ENCODE measurements at regions not wholly inside any gene's neighbourhood (a gene's known extent, or its start where the extent isn't known, plus 50 kb on each side); places are given as distances from the start of the nearest gene placed in this dataset.

DNA sequence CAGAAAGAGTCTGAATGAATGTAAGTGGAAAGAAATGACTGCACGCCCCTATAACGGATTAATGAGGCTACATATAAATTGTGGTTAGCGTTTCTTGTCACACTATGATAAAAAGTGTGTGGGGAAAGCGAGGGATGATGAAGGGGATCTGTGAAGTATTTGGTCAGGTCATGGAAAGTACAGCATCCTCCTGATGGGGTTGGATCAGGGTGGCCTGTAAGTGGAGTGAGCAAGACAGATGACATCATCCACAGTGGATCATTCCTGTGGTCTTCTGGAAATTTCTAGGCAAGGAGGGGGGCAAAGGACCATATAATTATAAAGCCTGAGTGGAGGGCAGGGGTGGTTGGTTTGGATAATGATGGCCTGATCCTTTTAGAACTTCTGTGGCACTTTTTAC is 606.0 kb downstream of the INHBA start:
- DNase-seq (ENCODE audit: low read depth in 2 of 2): no peak

DNA sequence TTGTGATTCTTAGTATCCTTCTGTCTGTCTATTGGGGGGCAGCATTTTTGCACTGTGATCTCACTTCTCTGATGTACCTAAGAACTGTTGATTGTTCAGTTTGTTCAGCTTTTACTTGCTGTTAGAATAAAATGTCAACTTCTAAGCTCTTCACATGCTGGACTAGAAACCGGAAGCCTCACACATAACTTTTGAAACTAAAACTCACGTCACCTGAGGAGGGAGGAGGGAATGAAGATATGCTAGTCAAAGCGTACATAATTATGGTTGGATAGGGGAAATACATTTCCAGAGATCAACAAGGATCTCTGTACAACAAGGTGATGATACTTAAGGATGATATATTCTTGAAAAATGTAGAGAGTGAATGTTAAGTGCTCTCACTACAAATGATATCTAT is 609.7 kb downstream of the INHBA start:
- no peak for DNase-seq (ENCODE audit: low read depth in 2 of 2)

DNA sequence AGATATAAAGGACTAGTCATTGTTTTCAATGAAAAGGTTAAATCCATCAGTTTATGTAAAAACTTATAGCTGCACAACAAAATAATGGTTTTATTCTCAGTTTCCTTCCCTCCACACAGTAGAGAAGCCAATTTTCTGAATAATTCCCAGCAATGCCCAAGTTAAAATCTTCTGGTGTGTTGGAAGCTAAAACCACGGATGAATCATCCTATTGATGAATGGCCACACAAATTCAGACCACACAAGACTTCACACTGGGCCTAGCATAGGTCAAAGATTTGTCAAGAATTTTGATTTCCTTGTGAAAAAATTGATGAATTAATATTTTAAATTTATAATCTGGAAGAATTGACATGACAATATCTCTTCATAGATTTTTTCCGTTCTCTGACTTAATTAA is 617.6 kb downstream of the INHBA start:
- DNase-seq (ENCODE audit: low read depth in 2 of 2): no peak

DNA sequence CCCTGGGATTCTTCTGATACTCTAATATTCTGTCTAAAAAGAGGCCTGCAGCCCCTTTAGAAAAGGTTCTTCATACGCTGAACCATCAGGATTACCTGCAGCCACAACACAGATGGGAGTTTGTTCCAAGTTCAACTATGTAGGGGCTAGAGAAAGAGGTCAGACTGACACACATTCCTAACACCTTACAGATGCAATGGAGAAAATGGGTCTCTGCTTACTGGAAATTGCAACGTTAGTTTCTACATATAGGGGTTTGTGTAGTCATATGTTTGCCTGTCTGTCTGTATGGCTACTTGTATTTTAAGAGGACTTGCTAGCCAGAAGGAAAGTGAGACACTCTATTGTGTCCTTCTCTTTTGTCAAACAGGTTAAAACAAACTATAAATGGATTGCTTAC is 618.5 kb downstream of the INHBA start:
- DNase-seq (ENCODE audit: low read depth in 2 of 2): no peak

DNA sequence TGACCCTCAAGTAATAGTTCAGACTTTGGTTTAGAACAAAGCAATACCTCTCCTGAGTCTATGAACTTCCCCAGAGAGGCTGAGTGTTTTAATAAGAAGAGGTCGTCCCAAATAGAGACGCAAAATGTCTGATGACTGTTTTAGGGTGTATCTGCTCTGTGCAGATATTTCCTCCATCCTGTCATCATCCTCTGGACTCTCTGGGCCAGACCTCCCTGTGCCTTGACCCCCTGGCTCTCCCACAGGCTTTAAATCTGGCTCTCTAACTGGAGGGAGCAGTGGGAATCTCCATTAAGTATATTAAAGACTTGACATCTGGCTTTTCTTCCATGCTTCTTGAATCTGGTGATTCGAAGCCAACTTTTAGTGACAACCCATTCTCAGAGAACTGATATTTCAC is 633.3 kb downstream of the INHBA start:
- no peak for DNase-seq (ENCODE audit: low read depth in 2 of 2)

DNA sequence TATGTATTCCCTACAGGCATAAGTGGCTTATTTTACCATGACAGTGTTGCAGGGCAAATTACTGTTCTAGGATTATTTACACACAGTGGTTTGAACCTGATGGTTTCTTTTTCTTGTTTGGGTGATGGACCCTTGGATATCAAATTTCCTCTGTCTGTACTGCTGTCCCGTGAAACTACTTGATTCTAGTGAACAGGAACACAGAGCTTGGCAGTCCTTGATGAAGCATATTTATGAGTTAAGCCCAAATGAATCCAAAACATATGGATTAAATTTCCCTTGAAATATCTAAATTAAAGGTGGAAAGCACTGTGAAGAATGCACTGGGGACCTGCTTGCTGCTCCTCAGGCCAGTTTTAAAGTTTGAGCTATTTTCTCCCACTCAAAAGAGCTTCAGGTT is 635.3 kb downstream of the INHBA start:
- no peak for DNase-seq (ENCODE audit: low read depth in 2 of 2)

DNA sequence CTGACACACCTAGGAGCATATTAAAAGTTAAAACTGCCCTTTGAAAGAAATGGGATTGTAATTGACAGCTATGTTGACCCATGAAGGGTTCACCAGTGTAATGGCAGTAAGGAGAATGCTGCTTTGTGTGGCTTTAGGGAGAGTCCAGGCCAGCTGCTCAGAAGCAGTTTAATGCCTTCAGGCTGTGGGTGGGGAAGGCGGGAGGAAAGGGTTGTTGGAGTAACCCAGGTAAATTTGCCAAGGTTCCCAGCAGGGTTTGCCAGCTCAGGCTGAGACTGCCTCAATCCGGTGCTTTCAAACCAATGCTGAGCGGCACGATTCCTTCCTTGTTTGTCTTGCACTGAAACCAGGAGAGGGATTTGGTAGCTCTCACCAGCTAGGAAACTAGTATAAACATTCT is 637.2 kb downstream of the INHBA start:
- DNase-seq (ENCODE audit: low read depth in 2 of 2): no peak

DNA sequence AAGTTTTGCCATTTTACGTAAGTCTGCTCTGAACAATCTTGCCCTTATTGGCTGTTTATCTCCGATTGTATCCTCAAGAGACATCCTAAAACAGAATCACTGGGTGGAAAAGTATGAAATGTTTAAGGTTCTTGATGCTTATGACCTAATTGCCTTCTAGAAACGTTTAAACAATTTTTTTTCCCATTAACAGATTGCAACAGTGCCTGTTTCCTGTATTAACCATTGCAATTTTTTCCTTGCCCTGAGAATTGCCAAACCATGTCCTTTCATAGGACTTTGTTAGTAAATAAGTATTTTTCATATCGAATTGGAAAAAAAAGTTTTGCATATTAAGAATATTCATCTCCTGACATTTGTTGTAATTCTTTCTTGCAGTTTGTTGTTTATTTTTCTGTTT is 639.8 kb downstream of the INHBA start:
- no peak for DNase-seq (ENCODE audit: low read depth in 2 of 2)

DNA sequence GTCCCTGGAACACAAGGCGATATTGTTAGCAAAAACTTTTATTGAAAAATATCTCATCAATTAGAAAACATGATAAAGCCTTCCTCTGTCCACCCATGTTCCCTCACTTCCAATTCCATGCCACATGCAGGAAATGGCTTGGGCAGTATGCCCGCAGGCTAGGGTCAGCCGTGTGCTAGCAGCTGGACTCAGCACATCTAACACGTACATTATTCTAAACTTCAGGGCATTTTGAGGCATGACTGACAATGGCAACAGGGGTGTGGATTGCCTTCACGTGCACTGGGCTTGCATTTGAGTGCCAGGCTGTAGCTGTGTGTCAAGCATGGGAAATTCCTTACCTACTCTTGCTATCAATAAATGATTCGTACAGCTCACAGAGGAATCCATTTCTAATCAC is 642.1 kb downstream of the INHBA start:
- DNase-seq (ENCODE audit: low read depth in 2 of 2): no peak

DNA sequence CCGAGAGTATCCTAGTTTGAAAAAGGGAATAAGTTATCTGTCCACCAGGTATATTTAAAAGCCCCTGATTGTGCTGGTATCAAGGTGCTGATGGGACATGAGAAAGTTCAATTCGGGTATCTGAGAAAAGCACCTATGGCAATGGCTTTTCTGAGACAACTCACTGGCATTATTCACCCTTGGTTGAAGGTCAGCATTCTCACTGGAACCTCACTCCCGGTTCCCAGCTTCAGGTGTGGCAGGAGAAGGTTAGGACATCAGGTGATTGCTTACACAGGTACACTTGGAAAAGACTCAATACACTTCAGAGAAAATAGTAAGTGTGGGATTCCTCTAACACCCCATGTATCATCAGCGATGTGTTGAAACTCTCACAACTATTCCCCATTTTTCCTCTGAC is 643.1 kb downstream of the INHBA start:
- DNase-seq (ENCODE audit: low read depth in 2 of 2): no peak

DNA sequence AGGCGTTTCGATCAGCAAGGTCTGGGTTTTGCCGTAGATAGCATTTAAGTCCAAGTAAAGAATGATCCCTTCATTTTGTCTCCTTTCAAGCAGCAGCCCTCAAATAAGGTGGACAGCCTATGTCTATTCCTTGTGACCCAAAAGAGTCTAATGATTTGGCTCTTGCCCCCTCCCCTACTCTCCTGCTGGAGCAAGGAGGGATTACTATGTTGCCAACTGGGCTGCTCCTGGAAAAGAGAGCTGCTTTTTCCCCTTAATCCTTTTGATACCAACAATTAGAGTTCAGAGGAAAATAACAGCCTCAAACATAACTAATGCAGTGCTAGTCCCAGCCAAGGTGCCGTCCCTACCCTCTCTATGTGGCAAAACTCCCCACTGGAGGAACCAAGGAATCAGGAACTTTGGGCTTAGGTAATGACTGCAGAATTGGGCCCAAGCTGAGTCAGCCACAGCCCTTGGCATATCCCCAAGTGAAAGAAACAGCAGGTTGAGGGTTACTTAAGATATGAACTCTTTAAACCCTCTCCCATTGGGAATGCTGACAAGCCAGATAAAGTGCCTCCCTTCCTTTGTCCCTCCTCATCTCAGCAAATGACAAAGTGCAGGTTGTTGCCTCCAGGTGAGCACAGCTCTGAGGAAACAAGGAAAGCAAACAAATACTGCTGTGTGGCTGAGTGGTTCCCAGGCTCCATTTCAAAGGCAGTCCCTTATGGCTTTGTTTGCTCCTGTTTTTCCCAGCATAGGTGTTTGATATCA is 643.7 kb downstream of the INHBA start:
- no peak for DNase-seq (ENCODE audit: low read depth in 2 of 2)

DNA sequence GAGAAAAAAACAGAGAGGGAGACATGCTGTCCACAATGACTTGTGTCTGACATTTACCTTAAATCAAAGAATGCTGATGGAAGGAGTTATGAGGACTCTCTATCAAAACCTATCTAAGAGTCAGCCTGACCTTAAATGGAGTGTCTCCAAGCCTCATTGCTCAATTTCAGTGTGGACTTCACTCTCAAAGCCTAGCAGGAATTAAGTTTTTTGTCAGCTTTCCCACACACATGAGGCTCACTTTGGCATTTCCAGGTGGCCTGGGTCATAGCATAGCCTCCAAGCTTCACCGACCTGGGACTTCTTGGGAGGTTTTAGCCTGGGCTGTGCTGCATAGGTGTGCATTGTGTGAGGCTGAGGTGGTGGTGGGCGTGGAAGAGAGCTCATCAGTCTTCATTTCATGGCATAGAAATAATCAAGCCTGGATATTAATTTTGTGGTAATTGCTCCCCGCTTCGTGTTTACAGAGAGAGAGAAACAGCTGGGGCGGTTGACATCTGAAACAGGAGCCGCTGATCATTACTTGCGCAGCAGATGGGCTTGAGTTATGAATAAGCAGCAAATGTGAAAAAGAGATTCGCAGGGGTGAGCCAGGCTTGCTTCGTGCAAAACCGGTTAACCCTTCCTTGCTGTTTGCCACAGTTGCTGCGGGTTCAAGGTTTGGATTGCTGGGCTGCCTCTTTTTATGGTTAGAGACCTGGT is 647.8 kb downstream of the INHBA start:
- no peak for DNase-seq (ENCODE audit: low read depth in 2 of 2)

DNA sequence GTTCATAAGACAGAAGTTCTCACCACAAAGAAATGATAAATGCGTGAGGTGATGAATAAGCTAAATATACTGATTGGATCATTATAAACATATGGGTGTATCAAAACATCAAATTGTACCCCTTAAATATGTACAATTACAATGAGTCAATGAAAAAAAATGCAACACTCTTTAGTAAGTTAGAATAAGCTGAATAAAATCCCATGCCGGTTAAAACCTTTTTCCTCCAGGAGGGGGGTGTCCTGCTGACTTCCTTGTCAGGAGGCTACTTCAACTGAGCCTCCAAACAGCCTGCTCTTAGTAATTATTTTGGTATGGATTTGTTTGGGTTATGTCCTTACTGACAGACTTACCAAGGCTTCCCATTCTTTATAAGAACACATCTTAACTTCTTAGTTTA is 649.1 kb downstream of the INHBA start:
- DNase-seq (ENCODE audit: low read depth in 2 of 2): no peak

DNA sequence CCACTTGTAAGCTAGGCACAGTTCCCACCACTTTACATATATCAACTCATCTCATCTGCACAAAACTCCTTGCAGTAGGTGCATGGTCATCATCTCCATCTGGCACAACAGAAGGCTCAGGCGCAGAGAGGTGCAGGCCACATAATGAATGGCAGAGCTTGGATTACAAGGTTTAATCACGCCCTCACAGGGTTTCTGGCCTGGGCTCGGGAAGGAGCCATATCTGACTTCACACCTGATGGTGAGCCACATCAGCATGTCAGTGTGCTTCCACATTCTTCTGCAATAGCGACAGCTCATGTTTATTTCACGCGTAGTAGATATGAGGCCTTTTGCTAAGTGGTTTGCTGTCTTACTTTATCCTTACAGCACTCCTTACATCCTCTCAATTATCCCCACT is 650.2 kb downstream of the INHBA start:
- DNase-seq (ENCODE audit: low read depth in 2 of 2): no peak

DNA sequence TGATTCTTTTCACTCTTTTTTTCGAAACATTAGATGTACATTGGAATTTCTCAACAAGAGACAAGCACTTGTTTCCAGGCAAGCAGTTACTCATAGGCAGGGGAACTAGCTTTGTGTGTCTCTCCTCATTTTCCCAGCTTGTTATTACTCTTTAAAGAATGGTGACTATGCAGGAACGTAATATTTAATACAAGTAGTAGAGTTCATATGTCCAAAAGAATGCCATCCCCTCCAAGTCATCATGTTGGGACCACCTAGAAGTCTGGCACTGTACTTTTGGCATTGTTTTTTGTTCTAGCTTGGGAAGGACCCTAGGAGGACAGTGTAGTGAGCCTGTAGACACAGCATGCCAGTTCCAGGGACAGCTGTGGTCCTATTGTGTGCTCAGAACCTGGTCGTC is 650.7 kb downstream of the INHBA start:
- no peak for DNase-seq (ENCODE audit: low read depth in 2 of 2)

DNA sequence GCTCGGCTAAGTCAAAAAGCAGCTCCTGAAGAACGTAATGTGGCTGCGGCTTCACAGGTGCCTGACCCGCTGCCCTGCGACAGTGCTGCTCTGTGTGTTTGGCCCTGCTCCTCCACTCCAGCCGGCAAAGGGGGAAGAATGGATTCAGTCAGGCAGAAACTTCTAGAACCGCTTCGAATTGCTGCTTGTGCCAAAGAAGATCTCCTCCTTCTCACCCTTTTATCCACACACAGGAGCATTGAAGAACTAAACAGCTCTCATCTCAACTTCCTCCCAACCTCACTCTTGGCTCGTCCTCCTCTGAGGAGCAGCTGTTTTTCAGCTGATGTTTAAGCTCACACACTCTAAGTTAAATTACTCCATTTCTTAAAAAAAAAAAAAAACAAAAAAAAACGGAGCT is 651.4 kb downstream of the INHBA start:
- DNase-seq (ENCODE audit: low read depth in 2 of 2): no peak

DNA sequence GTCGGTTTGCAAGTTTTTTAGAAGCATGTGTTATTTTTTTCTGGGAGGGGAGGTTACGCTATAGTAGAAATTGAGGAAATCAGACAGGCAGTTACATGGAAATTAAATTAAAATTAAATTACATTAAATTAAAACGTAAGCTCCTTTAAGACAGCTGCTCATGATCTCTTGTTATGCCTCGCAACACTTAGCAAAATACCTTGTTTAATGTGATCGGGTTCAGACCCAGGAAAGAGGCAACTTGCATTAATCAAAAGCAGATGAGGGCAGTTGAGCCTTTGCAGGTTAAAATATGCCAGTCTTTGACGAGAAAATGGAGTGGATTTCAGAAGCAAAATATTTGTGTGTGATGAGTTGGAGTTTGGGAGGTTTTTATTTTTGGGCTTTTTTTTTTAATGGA is 651.8 kb downstream of the INHBA start:
- DNase-seq (ENCODE audit: low read depth in 2 of 2): no peak

DNA sequence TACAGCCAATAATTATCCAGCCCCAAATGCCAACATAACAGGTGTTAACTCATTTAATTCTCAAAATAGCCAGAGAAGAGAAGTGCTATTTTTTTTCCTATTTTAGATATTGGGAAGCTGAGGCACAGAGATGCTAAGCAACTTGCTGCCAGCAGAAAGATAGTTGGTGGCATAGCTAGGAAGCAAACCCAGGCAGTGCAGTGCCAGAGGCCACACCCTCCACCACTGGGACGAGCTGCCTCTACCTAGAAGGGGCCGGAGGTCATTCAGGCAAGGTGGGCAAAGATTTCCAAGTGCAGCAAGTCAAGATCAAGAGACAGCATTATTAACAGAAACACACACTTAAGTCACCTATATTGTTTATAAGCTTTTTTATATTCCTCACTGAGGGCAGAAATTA is 654.1 kb downstream of the INHBA start:
- DNase-seq (ENCODE audit: low read depth in 2 of 2): no peak

DNA sequence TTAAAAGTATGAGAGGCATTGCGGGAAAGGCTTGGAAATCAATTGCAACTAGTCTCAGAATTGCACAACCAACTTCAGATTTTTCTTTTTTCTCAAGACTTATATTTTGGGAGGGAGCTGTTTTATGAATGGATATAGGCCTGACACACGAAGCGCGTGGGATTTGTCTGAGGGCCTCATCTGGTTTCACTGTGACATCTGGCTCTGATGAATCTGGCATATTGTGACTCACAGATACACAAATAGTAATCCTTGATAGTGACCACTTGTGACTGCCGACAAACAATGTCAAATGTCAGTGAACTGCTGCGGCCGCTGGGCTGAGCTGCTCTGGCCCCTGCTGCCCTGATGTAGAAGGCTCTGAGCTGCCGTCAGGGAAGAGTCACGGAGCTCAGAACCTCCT is 655.1 kb downstream of the INHBA start:
- DNase-seq (ENCODE audit: low read depth in 2 of 2): no peak

DNA sequence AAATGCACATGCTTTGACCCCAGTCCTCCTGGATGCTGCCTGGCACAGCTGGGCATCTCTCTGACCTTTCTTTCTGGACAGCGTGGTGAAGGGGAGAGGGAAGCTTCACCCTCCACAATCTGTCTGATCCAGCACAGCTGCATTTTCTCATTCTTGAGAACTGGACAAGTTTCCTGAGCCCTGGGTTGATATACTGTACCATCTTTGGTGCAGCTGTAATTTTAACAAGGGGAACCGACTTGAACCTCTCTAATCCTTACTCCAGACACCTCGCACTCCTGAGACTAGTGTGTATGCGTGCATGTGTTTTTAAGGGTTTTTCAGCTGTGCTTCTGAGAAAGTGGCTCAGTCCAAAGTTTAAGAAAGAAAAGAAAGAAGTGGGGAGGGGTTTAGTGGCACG is 655.7 kb downstream of the INHBA start:
- DNase-seq (ENCODE audit: low read depth in 2 of 2): no peak

DNA sequence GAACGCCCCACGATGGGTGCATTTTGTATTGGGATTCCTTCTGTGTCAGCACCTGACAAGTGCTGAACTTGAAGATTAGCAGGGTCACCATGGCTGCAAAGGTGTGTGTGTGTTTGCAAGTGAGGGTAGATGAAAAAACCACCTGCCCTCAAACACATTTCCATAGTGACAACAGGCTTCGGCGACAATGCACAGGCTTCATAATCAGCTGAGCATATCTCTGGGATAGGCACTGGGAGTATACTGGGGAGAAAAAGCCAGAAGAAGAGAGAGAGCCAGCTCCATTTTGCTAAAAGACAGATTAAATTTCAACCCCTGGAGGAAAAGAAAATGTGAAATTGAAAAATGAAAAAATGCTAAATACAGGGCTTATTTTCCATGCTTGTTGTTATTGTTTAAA is 656.1 kb downstream of the INHBA start:
- DNase-seq (ENCODE audit: low read depth in 2 of 2): no peak

DNA sequence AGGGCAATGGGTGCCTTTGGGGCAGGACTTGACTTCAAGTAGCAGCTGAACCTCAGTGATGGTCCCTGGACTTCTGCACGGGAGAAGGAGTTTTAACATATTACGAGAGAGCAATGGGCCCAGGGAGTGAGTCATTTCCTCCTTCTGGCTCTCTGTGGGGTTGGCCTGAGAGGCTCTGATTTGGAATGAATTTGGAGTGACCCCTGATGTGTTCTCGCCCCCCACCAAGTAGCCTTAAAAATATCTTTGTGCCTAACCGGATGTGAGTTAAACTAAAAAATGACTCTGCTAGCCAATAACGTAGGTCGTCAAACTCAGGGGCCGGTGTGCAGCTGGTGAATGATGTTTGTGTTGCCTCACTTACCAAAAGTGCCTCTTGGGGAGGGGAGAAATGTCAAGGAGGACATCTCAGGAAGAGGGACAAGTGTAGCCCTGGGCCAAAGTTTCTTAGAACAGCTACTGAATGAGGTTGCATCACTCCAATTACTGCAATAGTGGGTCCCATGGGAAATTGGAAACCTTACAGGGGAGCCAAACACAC is 656.6 kb downstream of the INHBA start:
- DNase-seq (ENCODE audit: low read depth in 2 of 2): no peak

DNA sequence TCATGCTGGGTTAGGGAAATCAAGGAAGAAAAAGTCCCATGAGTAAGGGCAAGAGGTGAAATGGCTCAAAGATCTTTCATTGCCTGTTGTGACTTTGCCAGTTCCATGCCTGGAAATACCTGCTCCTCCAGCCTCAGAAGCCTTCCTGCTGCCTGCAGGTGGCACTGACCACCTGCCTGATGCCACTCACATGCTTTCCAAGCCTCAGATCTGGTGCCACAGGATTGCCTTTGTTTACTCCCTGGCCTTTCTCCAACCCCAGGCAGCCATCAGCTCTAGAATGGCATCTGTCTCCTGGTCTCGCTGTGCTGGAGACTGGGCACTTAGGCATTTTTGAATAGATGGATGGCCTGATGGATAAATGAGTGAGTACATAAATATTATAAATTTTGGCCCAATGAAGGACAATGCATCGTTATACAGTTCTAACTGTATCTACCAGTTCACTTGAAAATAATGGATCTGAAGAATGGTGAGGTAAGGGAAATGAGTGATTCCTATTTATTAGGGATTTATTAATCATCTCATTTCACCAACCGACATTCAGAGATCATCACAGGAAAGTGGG is 657.2 kb downstream of the INHBA start:
- no peak for DNase-seq (ENCODE audit: low read depth in 2 of 2)
